ENCODE measurements at regions not wholly inside any gene's neighbourhood (a gene's known extent, or its start where the extent isn't known, plus 50 kb on each side); places are given as distances from the start of the nearest gene placed in this dataset.

- TF ChIP-seq CTCF (IDR thresholded peaks at IDR 0.05; ENCODE audit: low read depth, low read length) (no peak), EZH2phosphoT487 (IDR thresholded peaks at IDR 0.05; ENCODE audit: low read depth) (no peak)
These were observed 57.0 kb upstream of the ATF7IP start for GRCh38 chr12:14308516-14308915.

All from OCI-LY3 (cell line).